HepG2 (cell line): ENCODE measurements at regions not wholly inside any gene's neighbourhood (a gene's known extent, or its start where the extent isn't known, plus 50 kb on each side); places are given as distances from the start of the nearest gene placed in this dataset.
A peak's percentile ranks its signal among the peaks of the same experiment; 100 is the strongest.

Experiments
- BRD4 ChIP-seq: sonication (generic); formaldehyde crosslinking; IDR thresholded peaks from 2 replicates; pipeline ENCODE4 v1.4.0; 2020; ENCODE audit warnings: missing genetic modification reagents
- E2F2 ChIP-seq: sonication (generic); formaldehyde crosslinking; IDR thresholded peaks from 2 replicates; pipeline ENCODE4 v1.4.0; 2020; ENCODE audit warnings: missing genetic modification reagents, borderline replicate concordance
- EHMT2 ChIP-seq: fragments of 200-600 bp; sonication (generic); IDR thresholded peaks from 2 replicates; pipeline ENCODE4 v1.7.0; 2017; ENCODE audit warnings: antibody characterized with exemption, low read depth, low read length, borderline replicate concordance
- ESRRA ChIP-seq: sonication (generic); formaldehyde crosslinking; IDR thresholded peaks from 2 replicates; pipeline ENCODE4 v1.5.1; 2020; ENCODE audit warnings: mild to moderate bottlenecking, low read depth, missing genetic modification reagents
- HDAC2 ChIP-seq: sonication (generic); formaldehyde crosslinking; IDR thresholded peaks from 2 replicates; pipeline ENCODE4 v1.4.0; 2020; ENCODE audit warnings: missing genetic modification reagents
- HOMEZ ChIP-seq: IDR thresholded peaks from 2 replicates; pipeline ENCODE4 v1.6.1; 2016; ENCODE audit warnings: low read depth
- SMAD1 ChIP-seq: sonication (generic); formaldehyde crosslinking; IDR thresholded peaks from 2 replicates; pipeline ENCODE4 v1.4.0; 2020; ENCODE audit warnings: missing genetic modification reagents, low read depth, mild to moderate bottlenecking, borderline replicate concordance
- SOX6 ChIP-seq, 2 experiments: fragments of 450-650 bp in 1 of 2; sonication (generic) in 1 of 2; formaldehyde crosslinking in 1 of 2; IDR thresholded peaks; 2 replicates each; pipeline versions ENCODE4 v1.4.0 to v1.6.1; 2017 to 2020; ENCODE audit warnings: antibody characterized with exemption in 1 of 2, mild to moderate bottlenecking in 1 of 2, missing genetic modification reagents in 1 of 2
- SRSF9 ChIP-seq: fragments of 200-400 bp; formaldehyde crosslinking; IDR thresholded peaks from 2 replicates; pipeline ENCODE4 v1.6.1; 2018; ENCODE audit warnings: borderline replicate concordance, mild to moderate bottlenecking, low read depth, low read length; ENCODE audit not compliant: insufficient read depth, poor library complexity, severe bottlenecking
- TBX3 ChIP-seq: fragments of 450-650 bp; IDR thresholded peaks from 2 replicates; pipeline ENCODE4 v1.6.1; 2017; ENCODE audit warnings: antibody characterized with exemption, mild to moderate bottlenecking, inconsistent platforms, borderline replicate concordance
- TCF7L2 ChIP-seq: IDR thresholded peaks from 2 replicates; pipeline ENCODE4 v1.6.1; 2011; ENCODE audit warnings: mild to moderate bottlenecking, low read depth, low read length, moderate library complexity
- ZNF562 ChIP-seq: sonication (generic); formaldehyde crosslinking; IDR thresholded peaks from 2 replicates; pipeline ENCODE4 v1.8.0; 2022; ENCODE audit warnings: missing genetic modification reagents, borderline replicate concordance
- ZNF75D ChIP-seq: sonication (generic); formaldehyde crosslinking; IDR thresholded peaks from 2 replicates; pipeline ENCODE4 v1.8.1; 2023; ENCODE audit warnings: missing genetic modification reagents, mild to moderate bottlenecking, borderline replicate concordance
- TF ChIP-seq, protein P1 (sequence below): sonication (generic); formaldehyde crosslinking; IDR thresholded peaks from 2 replicates; pipeline ENCODE4 v1.5.0; 2020; ENCODE audit warnings: mild to moderate bottlenecking, missing genetic modification reagents, borderline replicate concordance
- TF ChIP-seq, protein P2 (sequence below): sonication (generic); formaldehyde crosslinking; IDR thresholded peaks from 2 replicates; pipeline ENCODE4; 2020; ENCODE audit warnings: missing genetic modification reagents, mild to moderate bottlenecking, borderline replicate concordance

- TF ChIP-seq, protein P1, sequence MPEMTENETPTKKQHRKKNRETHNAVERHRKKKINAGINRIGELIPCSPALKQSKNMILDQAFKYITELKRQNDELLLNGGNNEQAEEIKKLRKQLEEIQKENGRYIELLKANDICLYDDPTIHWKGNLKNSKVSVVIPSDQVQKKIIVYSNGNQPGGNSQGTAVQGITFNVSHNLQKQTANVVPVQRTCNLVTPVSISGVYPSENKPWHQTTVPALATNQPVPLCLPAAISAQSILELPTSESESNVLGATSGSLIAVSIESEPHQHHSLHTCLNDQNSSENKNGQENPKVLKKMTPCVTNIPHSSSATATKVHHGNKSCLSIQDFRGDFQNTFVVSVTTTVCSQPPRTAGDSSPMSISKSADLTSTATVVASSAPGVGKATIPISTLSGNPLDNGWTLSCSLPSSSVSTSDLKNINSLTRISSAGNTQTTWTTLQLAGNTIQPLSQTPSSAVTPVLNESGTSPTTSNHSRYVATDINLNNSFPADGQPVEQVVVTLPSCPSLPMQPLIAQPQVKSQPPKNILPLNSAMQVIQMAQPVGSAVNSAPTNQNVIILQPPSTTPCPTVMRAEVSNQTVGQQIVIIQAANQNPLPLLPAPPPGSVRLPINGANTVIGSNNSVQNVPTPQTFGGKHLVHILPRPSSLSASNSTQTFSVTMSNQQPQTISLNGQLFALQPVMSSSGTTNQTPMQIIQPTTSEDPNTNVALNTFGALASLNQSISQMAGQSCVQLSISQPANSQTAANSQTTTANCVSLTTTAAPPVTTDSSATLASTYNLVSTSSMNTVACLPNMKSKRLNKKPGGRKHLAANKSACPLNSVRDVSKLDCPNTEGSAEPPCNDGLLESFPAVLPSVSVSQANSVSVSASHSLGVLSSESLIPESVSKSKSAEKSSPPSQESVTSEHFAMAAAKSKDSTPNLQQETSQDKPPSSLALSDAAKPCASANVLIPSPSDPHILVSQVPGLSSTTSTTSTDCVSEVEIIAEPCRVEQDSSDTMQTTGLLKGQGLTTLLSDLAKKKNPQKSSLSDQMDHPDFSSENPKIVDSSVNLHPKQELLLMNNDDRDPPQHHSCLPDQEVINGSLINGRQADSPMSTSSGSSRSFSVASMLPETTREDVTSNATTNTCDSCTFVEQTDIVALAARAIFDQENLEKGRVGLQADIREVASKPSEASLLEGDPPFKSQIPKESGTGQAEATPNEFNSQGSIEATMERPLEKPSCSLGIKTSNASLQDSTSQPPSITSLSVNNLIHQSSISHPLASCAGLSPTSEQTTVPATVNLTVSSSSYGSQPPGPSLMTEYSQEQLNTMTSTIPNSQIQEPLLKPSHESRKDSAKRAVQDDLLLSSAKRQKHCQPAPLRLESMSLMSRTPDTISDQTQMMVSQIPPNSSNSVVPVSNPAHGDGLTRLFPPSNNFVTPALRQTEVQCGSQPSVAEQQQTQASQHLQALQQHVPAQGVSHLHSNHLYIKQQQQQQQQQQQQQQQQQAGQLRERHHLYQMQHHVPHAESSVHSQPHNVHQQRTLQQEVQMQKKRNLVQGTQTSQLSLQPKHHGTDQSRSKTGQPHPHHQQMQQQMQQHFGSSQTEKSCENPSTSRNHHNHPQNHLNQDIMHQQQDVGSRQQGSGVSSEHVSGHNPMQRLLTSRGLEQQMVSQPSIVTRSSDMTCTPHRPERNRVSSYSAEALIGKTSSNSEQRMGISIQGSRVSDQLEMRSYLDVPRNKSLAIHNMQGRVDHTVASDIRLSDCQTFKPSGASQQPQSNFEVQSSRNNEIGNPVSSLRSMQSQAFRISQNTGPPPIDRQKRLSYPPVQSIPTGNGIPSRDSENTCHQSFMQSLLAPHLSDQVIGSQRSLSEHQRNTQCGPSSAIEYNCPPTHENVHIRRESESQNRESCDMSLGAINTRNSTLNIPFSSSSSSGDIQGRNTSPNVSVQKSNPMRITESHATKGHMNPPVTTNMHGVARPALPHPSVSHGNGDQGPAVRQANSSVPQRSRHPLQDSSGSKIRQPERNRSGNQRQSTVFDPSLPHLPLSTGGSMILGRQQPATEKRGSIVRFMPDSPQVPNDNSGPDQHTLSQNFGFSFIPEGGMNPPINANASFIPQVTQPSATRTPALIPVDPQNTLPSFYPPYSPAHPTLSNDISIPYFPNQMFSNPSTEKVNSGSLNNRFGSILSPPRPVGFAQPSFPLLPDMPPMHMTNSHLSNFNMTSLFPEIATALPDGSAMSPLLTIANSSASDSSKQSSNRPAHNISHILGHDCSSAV (CRISPR knock-in tag): no peak
- TF ChIP-seq ESRRA: no peak
- no peak for TF ChIP-seq TBX3
- TF ChIP-seq E2F2 (CRISPR knock-in tag): no peak
- no peak for TF ChIP-seq HOMEZ (CRISPR knock-in tag)
- TF ChIP-seq EHMT2: no peak
- TF ChIP-seq TCF7L2: 0 out of 2 replicates have a peak, but pooled peaks have one; percentile 33
- TF ChIP-seq HDAC2 (CRISPR knock-in tag): no peak
- no peak for TF ChIP-seq BRD4 (CRISPR knock-in tag)
- peak; percentile 97 for TF ChIP-seq SRSF9
- TF ChIP-seq SMAD1 (CRISPR knock-in tag): no peak
- TF ChIP-seq ZNF75D (CRISPR knock-in tag): no peak
- TF ChIP-seq, protein P2, sequence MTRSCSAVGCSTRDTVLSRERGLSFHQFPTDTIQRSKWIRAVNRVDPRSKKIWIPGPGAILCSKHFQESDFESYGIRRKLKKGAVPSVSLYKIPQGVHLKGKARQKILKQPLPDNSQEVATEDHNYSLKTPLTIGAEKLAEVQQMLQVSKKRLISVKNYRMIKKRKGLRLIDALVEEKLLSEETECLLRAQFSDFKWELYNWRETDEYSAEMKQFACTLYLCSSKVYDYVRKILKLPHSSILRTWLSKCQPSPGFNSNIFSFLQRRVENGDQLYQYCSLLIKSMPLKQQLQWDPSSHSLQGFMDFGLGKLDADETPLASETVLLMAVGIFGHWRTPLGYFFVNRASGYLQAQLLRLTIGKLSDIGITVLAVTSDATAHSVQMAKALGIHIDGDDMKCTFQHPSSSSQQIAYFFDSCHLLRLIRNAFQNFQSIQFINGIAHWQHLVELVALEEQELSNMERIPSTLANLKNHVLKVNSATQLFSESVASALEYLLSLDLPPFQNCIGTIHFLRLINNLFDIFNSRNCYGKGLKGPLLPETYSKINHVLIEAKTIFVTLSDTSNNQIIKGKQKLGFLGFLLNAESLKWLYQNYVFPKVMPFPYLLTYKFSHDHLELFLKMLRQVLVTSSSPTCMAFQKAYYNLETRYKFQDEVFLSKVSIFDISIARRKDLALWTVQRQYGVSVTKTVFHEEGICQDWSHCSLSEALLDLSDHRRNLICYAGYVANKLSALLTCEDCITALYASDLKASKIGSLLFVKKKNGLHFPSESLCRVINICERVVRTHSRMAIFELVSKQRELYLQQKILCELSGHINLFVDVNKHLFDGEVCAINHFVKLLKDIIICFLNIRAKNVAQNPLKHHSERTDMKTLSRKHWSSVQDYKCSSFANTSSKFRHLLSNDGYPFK (CRISPR knock-in tag): no peak
- no peak for TF ChIP-seq ZNF562 (CRISPR knock-in tag)
- no peak for TF ChIP-seq SOX6 (IDR thresholded peaks at IDR 0.05)
- no peak for TF ChIP-seq SOX6 (CRISPR knock-in tag; IDR thresholded peaks at IDR 0.05)
- TF ChIP-seq, all 625 proteins: peak for 5
These were observed 124.4 kb upstream of the NOVA1 start (continued) for GRCh38 chr14:26722258-26722657.
